Superior temporal gyrus (tissue), 1 donor: ENCODE measurements at regions not wholly inside any gene's neighbourhood (a gene's known extent, or its start where the extent isn't known, plus 50 kb on each side); places are given as distances from the start of the nearest gene placed in this dataset.

Source experiments
- DNase-seq: peaks from one replicate; pipeline ENCODE4 v3.0.0-alpha.2; 2016; ENCODE audit errors: extremely low spot score

DNA sequence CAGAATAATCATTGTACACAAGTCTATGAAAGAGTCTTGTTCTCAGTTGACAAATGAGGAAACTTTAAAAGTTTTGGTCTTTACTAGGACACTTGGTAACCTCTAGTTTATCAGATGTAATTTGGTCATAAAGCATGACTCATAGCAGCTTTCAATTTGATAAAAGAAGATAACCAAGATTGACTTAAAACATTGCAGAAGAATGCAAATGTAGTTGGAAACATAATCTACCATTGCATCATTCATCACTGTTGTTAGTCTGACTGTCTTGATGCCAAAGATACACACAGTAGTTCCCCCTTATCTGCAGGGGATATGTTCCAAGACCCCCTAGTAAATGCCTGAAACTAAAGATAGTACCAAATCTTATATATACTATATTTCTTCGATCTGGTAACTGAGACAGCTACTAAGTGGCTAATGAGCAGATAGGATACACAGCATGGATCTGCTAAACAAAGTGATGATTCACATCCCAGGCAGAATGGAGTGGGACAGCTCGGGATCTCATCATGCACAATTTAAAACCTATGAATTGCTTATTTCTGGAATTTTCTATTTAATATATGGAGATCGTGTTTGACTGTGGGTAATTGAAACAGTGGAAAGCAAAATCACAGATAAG is 131.4 kb upstream of the CCDC68 start:
- peak; percentile 45 for DNase-seq

DNA sequence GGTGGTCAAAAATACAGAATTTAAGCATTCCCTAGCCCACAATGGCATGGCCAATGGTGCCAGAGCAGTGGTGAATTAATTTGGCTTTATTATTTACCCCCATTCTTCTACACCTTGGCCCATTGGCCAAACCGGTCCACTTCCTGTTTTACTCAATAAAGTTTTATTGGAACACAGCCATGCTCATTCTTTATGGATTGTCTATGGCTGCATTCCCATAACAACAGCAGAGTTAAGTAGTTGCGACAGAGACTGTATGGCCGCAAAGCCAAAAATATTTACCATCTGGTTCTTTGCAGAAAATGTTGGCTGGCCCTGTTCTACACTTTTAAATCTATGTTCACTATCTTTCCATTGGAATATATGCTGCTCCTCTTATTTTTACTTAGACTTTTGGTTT is 130.3 kb upstream of the CCDC68 start:
- no peak for DNase-seq

DNA sequence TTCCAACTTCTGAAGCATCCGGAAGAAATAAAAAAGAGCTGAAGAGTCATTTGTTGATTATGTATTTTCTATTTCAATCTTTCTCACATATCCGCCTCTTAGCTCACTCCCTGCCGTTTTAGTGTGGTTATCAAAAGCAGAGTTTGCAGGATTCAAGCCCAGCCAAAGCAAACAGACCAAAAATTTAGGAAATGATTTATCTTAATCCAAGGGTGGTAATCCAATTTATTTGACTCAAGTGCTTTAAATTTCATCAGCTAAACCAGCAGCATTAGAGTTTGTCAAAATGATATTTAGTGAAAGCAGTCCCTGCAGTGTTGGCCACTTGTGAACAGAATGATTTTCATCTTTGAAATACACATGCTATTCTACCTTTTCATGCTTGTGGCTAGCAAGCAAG is 129.3 kb upstream of the CCDC68 start:
- no peak for DNase-seq

- no peak for DNase-seq
Observed at GRCh38 chr18:55088000-55088401, 128.7 kb upstream of the CCDC68 start.

- no peak for DNase-seq
Observed at GRCh38 chr18:55086906-55087305, 127.6 kb upstream of the CCDC68 start.

DNA sequence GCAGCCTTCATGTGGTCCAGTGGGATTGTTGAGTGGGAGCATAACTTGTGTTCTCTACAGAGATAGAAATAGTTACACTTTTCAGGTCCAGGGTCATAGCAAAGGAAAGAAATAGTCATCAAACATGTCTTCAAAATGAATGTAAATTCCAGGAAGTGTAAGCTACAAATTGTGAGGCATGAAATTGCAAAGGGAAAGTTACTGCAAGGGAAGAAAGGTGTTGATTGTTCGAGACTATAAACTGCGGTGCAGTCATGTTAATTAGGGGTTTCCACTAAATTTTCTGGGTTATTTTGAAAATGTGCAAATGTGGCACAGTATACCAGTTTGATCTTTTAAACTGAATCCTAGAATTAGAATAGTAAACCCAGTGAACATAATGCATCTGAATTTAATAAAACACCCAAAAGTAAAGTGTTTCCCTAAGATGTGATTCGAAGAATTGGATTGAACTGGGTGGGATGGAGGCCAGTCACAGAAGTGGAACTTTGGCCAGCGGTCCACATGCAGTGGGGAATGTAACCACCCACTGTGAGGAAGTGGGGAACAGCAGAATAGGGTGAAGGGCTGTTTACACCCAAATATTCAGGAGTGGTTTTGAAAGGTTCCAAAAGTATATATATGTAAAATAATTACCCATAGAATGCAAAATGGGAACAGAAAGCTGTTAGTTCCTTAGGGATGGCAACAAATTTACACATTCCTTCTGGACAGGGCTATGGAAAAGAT is 126.5 kb upstream of the CCDC68 start:
- no peak for DNase-seq

- DNase-seq: no peak
Observed at GRCh38 chr18:55084550-55084949, 125.3 kb upstream of the CCDC68 start.

DNA sequence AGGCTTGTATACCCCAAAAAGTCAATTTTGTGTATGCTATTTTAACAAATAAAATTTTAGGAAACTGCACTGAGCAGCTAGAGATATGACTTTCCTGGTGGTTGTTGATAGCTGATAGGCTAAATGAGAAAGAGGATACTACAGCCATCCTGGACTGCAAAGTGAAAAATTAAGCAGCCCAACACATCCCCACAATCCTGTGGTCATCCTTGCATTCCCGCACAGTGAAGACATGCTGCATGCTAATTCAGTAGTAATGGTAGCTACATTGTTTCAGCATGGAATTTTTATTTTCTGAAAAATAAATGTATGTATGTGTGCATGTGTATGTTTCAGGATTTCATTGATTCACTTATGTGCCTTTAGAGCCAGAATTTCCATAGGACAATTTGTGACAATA is 124.2 kb upstream of the CCDC68 start:
- no peak for DNase-seq

- no peak for DNase-seq
Observed at GRCh38 chr18:55079481-55080355, 120.5 kb upstream of the CCDC68 start.

DNA sequence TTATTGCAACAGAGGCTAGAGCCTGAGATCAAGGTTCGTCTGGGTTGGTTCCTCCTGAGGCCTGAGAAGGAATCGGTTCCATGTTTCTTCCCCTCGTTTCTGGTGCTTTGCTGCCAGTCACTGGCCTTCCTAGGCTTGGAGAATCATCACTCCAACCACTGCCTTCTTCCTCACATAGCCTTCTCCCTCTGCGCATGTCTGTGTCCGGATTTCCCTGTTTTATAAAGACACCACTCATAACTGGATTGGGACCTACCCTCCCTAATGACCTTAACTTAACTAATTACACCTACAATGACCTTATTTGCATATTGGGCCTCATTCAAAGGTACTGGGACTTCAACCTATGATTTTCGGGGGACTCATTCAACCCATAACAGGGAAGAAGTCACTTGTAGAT is 119.8 kb upstream of the CCDC68 start:
- DNase-seq: no peak

DNA sequence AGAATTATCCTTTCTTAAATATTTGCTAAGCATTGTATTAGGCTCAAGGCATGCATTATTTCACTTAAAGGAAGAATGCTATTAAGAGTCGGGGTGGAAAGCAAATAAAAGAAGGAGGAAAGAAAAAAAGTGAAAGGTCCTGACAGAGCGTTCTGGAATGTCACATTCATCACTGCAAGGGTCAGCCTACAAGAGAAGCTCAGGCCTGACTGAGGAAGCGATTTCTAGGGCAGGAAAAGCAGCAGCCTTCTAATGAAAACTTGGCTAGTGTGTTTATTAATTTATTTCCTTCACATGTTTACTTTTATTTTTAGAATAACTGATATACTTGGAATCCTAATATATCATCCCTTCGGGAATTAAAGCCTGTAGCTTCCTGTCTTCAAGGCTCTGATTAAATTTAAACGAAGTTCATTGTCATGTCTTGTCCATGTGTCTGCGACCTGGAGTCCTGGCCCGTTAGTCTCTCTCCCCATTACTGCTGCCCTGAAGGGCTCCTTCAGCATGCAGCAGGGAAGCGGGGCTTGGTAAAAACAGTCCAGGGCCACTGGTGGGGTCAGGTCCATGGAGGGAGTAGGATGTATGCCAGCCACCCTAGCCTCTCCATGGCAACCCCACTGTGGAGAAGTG is 119.2 kb upstream of the CCDC68 start:
- DNase-seq: no peak

DNA sequence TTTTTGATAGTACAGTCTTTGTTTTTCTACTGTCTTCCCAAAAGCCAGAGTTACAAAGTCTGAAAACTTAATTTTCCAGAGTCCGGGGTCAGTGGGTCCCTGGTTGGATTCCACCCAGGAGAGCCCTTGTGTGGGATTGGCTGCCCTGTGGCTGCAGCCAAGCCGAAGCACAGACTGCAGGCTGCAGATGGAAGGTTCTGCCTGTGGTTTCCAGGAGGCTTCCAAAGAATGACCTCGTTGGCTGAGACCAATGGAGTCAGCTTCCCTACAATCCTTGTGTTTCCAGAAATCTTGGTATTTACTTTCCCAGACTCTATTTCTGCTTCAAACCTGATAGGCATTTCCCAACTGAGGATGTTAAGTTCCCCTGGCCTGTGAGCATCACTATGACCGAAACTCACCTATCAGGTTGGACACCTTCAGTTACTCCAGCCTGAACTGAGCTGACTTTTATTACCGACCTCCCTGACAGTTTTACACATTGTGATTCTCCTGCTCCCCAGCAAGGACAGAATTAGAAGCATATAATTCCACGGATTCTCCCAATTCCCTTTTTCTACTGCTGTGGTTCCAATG is 117.5 kb upstream of the CCDC68 start:
- no peak for DNase-seq

DNA sequence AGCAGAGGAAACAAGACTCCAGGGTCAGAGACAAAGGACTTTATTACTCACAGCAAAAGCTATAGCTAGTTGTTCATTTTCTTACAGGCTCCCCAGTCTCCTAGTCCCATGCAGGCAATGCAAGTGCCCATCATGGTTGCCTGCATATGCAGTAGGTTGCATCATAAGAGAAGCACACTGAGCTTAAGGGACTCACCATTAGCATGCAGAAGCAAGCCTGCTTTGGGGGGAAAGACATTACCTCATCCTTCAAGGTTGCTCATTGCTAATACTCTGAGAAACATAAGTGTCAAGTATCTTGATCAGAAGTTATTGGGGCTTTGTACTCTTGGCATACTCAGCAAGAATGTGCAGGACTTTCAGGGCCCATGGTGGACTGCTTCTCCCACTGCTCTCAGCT is 114.6 kb upstream of the CCDC68 start:
- DNase-seq: no peak

GRCh38 chr18:55073116-55073515 is 113.9 kb upstream of the CCDC68 start:
- no peak for DNase-seq

- DNase-seq: no peak
Observed at GRCh38 chr18:55072698-55073097, 113.4 kb upstream of the CCDC68 start.

DNA sequence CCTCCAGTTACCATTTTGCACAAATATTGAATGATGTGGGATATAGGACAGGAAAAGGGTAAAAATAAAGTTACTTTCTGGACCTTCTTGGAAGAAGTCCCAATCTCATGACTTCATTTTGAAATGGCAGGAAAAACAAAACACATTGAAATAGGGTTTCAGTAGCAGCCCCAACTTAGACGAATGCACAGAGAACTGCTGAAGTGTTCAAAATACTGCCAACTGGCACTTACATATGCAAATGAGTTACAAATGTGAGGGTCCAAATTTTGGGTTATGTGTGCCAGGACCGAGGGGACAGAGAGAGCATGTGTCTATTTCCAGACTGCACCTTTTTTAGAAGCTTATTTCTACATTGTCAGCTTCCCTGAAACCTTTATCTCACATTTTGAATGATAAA is 112.9 kb upstream of the CCDC68 start:
- DNase-seq: no peak

DNA sequence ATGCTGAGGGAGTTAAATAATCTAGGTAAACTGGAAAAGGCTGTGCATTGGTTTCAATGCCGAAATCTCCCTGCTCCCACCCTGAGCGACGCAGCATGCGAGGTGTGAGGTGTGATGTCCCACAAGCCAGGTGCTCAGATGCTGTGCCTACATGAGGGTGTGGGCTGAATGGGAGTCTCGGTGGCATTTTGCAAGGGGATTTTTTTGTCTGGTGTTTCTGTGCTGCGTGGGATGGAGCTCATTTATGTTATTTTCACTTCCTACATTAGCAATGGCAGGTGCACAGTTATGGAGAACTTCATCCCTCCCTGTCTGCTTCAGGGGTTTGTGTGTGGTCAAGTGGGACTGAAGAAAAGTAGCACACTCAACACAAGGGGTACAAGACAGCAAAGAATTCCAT is 110.2 kb upstream of the CCDC68 start:
- no peak for DNase-seq

DNA sequence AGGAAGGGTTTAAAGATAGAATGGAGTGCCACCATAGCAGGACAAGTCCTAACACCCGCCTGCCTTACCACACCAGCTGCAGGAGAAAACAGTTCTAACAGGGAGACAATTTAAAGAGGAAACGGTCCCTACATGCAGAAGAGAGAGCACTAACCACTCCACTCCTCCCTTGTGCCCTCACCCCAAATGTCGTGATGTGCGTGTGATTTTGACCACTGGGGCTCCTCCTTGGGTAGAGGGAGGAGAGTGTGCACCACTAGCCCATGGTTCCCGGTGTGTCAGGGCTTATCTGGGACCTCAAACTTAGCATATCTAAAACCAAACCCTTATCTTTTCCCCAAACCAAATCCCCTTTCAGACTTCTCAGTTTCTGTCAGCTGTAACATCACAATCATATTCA is 105.5 kb upstream of the CCDC68 start:
- DNase-seq: no peak

GRCh38 chr18:55064073-55064472 is 104.8 kb upstream of the CCDC68 start:
- DNase-seq: no peak

DNA sequence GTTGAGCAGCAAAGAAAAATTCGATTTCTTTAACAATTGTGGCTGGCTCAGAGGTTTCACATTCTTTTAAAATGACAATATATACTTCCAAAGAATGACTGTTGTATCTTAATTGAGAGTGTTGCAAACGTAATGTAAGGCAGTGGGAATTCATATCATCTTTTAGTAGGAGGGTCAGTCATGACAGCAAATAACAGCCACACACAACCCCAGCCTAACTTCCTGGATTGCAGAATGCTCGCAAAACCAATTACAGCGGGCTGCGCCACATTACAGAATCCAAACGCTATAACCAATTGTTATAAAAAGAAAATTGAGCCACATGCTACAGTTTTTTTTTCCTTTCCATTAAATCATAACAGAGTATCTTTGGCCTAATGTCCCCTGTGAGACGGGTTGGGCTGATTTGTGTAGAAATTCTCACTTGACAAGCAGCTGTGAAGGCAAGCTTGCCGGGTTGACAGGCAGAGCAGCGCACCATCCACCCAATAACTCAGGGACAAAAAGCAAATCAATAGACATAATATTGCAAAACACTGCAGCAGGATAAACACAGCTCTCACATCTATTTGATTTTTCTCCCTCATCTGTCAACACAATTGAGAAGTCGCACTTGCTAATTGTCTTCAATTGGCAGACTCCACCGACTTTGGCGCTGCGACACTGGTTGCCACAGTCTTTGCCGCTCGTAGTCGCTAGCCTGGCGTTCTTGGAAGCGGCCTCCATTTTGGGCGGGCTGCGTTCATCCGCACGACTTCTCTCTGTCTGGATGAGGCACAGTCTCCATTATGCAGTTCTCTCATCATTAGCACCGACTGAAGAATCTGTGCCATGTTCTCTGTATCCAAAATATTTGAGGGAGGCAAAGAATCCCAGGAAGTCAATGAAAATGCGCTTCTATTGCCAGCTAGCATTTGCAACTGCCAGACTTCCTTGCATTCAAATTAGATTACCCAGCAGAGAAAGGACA is 95.0 kb upstream of the CCDC68 start:
- peak; percentile 81 for DNase-seq

DNA sequence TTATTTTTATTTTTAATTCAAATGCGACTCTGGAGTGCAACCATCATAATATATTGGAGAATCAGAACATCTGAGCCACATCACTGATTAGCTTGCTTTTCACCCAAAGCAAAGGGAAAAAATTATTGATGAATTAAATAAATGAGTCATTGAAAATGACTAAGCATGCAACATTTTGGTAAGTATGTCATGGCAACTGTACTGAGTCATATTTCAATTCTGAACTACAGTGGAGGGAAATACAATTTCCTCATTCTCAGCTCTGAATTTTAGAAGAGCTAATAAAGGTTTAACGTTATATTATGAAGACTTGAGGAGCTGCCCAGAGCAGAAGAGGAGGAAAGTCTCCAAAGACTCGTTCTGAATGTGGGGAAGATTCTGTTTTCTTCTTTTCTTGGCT is 89.6 kb upstream of the CCDC68 start:
- DNase-seq: no peak
